B cell (primary cell): ENCODE measurements at regions not wholly inside any gene's neighbourhood (a gene's known extent, or its start where the extent isn't known, plus 50 kb on each side); places are given as distances from the start of the nearest gene placed in this dataset.

Source experiments
- ATAC-seq: fragments of 200-7000 bp; cut with Tn5 transposase; one replicate; pipeline ENCODE4 v1.10.0; 2021; ENCODE audit warnings: low read depth, mild to moderate bottlenecking, moderate number of reproducible peaks, moderate library complexity
- CTCF ChIA-PET: fragments of 350-600 bp; sonication (Branson Sonifier 250); formaldehyde crosslinking; loops from one replicate; lab custom pipeline; 2021; ENCODE audit warnings: antibody characterized with exemption, inconsistent platforms; lab: Charles Lee
- POLR2A ChIA-PET: fragments of 350-600 bp; sonication (Branson Sonifier 250); formaldehyde crosslinking; loops from one replicate; lab custom pipeline; 2021; ENCODE audit warnings: antibody characterized with exemption; lab: Charles Lee
- DNase-seq: peaks from one replicate; pipeline ENCODE4 v3.0.0; 2013
- H2AFZ ChIP-seq: 2 replicates; pipeline ENCODE4 v1.6.1; 2012; ENCODE audit warnings: mild to moderate bottlenecking, low read depth, low read length; ENCODE audit not compliant: insufficient read depth, poor library complexity, severe bottlenecking
- H3K27ac ChIP-seq, 2 donors: 1 replicate in 1 of 2; 2 replicates in 1 of 2; pipeline ENCODE4 v1.5.1; 2012 to 2013; ENCODE audit warnings: low read length in 2 of 2, mild to moderate bottlenecking in 2 of 2, moderate library complexity in 1 of 2
- H3K27me3 ChIP-seq, 4 experiments: fragments of 200-600 bp in 1 of 4; sonication (generic) in 1 of 4; replicated peaks in 1 of 4; 1 replicate in 2 of 4; 2 replicates in 2 of 4; pipeline versions ENCODE4 v1.6.1 to v1.7.0; 2013 to 2016; ENCODE audit warnings: low read length in 3 of 4, mild to moderate bottlenecking in 2 of 4, mixed read lengths in 1 of 4, moderate library complexity in 1 of 4; ENCODE audit not compliant: insufficient read depth in 4 of 4, control insufficient read depth in 3 of 4; ENCODE audit errors: control extremely low read depth in 1 of 4
- H3K36me3 ChIP-seq, 2 experiments: replicated peaks in 1 of 2; 1 replicate in 1 of 2; 2 replicates in 1 of 2; pipeline versions ENCODE4 v1.6.1 to v1.7.1; 2013; ENCODE audit warnings: low read length in 1 of 2; ENCODE audit not compliant: insufficient read depth in 2 of 2, control insufficient read depth in 1 of 2; ENCODE audit errors: control extremely low read depth in 1 of 2, extremely low read depth in 1 of 2
- H3K4me1 ChIP-seq, 2 donors: fragments of 200-600 bp in 1 of 2; sonication (generic) in 1 of 2; 1 replicate in 1 of 2; 2 replicates in 1 of 2; pipeline versions ENCODE4 v1.5.1 to v1.6.1; 2013 to 2017; ENCODE audit warnings: low read length in 2 of 2; ENCODE audit not compliant: control insufficient read depth in 2 of 2, insufficient read depth in 2 of 2
- H3K4me2 ChIP-seq: replicated peaks from 2 replicates; pipeline ENCODE3; 2012; ENCODE audit warnings: mild to moderate bottlenecking, low read depth, low read length; ENCODE audit not compliant: poor library complexity, severe bottlenecking
- H3K4me3 ChIP-seq, 5 experiments: fragments of 200-600 bp in 1 of 5; sonication (generic) in 1 of 5; 1 replicate in 3 of 5; 2 replicates in 2 of 5; pipeline versions ENCODE4 v1.5.1 to v1.7.0; 2011 to 2016; ENCODE audit warnings: low read length in 4 of 5, mild to moderate bottlenecking in 4 of 5, low read depth in 2 of 5, control low read depth in 1 of 5, moderate library complexity in 1 of 5; ENCODE audit not compliant: insufficient read depth in 1 of 5; ENCODE audit errors: control extremely low read depth in 1 of 5, extremely low read depth in 1 of 5
- H3K79me2 ChIP-seq: fragments of 200-600 bp; sonication (generic); one replicate; pipeline ENCODE4 v1.6.0; 2016; ENCODE audit warnings: low read length; ENCODE audit not compliant: control insufficient read depth, insufficient read depth
- H3K9ac ChIP-seq: fragments of 200-600 bp; sonication (generic); 2 replicates; pipeline ENCODE4 v1.6.1; 2017; ENCODE audit warnings: mild to moderate bottlenecking, low read length, moderate library complexity
- H3K9me3 ChIP-seq, 3 donors: one replicate each; pipeline versions ENCODE4 v1.6.1 to v1.7.1; 2013; ENCODE audit warnings: low read length in 2 of 3; ENCODE audit not compliant: control insufficient read depth in 2 of 3, insufficient read depth in 1 of 3; ENCODE audit errors: control extremely low read depth in 1 of 3
- H4K20me1 ChIP-seq: 2 replicates; pipeline ENCODE4 v1.6.0; 2012; ENCODE audit warnings: mild to moderate bottlenecking, low read length; ENCODE audit not compliant: insufficient read depth, control insufficient read depth, poor library complexity, severe bottlenecking
- H3K27ac Mint-ChIP-seq: one replicate; pipeline ENCODE4 v1.8.0; 2021; ENCODE audit warnings: mixed read lengths
- H3K27me3 Mint-ChIP-seq: one replicate; pipeline ENCODE4 v1.8.0; 2021; ENCODE audit warnings: mixed read lengths
- H3K4me1 Mint-ChIP-seq: one replicate; pipeline ENCODE4 v1.8.0; 2021; ENCODE audit warnings: mixed read lengths
- H3K4me3 Mint-ChIP-seq: one replicate; pipeline ENCODE4 v1.8.0; 2021; ENCODE audit warnings: mixed read lengths
- H3K9me3 Mint-ChIP-seq: one replicate; pipeline ENCODE4 v1.8.0; 2022; ENCODE audit warnings: mixed read lengths; ENCODE audit not compliant: insufficient read depth
- CTCF ChIP-seq: fragments of 200-600 bp; IDR thresholded peaks from one replicate; pipeline ENCODE4 v1.8.0; 2022; ENCODE audit warnings: antibody characterized with exemption, mild to moderate bottlenecking
- EZH2 ChIP-seq: IDR thresholded peaks from 2 replicates; pipeline ENCODE4 v1.6.1; 2012; ENCODE audit warnings: borderline replicate concordance, low read depth, mild to moderate bottlenecking, moderate library complexity, low read length; ENCODE audit not compliant: insufficient read depth, poor library complexity, severe bottlenecking
- WGBS: methylation state at CpG from one replicate; pipeline ENCODE4 v1.1.5; 2013; ENCODE audit warnings: missing lambda C conversion rate; ENCODE audit not compliant: insufficient coverage; 5-methylcytosine and 5-hydroxymethylcytosine counted together
- intact Hi-C: fragments of 100-400 bp; cut with micrococcal nuclease; formaldehyde crosslinking; loops from one replicate; pipeline ENCODE4 v1.10.0; 2022

- Mint-ChIP-seq H3K4me3 (no peak overlapping the region), H3K9me3 (no peaks in the 10 kb centered on the region), H3K27me3 (peaks cover 34% of the 10 kb centered on the region), H3K27ac (no peak overlapping the region), H3K4me1 (peaks cover 4% of the 10 kb centered on the region)
- POLR2A ChIA-PET: no interaction called here
- Histone ChIP-seq H3K4me2 (no peak overlapping the region), H3K36me3 (no peaks in the 10 kb centered on the region), H3K27me3 (peaks cover 0 to 10% (median 3%) of the 10 kb centered on the region in 4 experiments), H3K4me3 (no peak overlapping the region), H3K79me2 (no peaks in the 10 kb centered on the region), H3K27ac (no peak overlapping the region), H3K9me3 (peaks cover 0 to 3% (median 0%) of the 10 kb centered on the region in 3 donors), H3K9ac (no peak overlapping the region), H2AFZ (no peak overlapping the region), H4K20me1 (no peaks in the 10 kb centered on the region), H3K4me1 (no peaks in the 10 kb centered on the region)
- no CpG with 5 or more reads among the region's 3 CpGs for WGBS
- ATAC-seq: no peak
- DNase-seq: no peak
- CTCF ChIA-PET: no interaction called here
- TF ChIP-seq EZH2 (no peak), CTCF (no peak)
- intact Hi-C loops: no loop called here
Observed at GRCh38 chr3:22373827-22374226, 622.8 kb upstream of the ZNF385D start.

- Histone ChIP-seq H4K20me1 (no peaks in the 10 kb centered on the region), H3K4me2 (no peak overlapping the region), H3K79me2 (no peaks in the 10 kb centered on the region), H3K9ac (no peak overlapping the region), H3K4me3 (no peak overlapping the region), H3K36me3 (no peaks in the 10 kb centered on the region), H2AFZ (no peak overlapping the region), H3K9me3 (no peaks in the 10 kb centered on the region), H3K27me3 (no peaks in the 10 kb centered on the region), H3K27ac (no peak overlapping the region), H3K4me1 (no peaks in the 10 kb centered on the region)
- ATAC-seq (no peak), DNase-seq (no peak)
- no peak for TF ChIP-seq EZH2
- TF ChIP-seq CTCF: no peak
- Mint-ChIP-seq H3K9me3 (no peaks in the 10 kb centered on the region), H3K4me3 (no peak overlapping the region), H3K27me3 (peaks cover 21% of the 10 kb centered on the region), H3K4me1 (peaks cover 4% of the 10 kb centered on the region), H3K27ac (no peak overlapping the region)
- intact Hi-C loops: no loop called here
- ChIA-PET POLR2A (no interaction called here), CTCF (no interaction called here)
Observed at GRCh38 chr3:22377421-22377820, 626.4 kb upstream of the ZNF385D start.
